ENCODE measurements at regions not wholly inside any gene's neighbourhood (a gene's known extent, or its start where the extent isn't known, plus 50 kb on each side); places are given as distances from the start of the nearest gene placed in this dataset.

GRCh38 chr11:33539751-33540150, 160.9 kb downstream of the C11orf91 start:
- Histone ChIP-seq H3K36me3 (no peaks in the 10 kb centered on the region), H3K4me1 (no peaks in the 10 kb centered on the region), H3K9me3 (no peaks in the 10 kb centered on the region), H3K27ac (no peak overlapping the region), H3K27me3 (no peaks in the 10 kb centered on the region), H3K4me3 (no peak overlapping the region)
- intact Hi-C loops (cut with DNase I; ENCODE audit: low total_unique reads): no loop called here
- DNase-seq: no peak
- no peak for TF ChIP-seq POLR2A (IDR thresholded peaks at IDR 0.05)
- TF ChIP-seq, protein P1, sequence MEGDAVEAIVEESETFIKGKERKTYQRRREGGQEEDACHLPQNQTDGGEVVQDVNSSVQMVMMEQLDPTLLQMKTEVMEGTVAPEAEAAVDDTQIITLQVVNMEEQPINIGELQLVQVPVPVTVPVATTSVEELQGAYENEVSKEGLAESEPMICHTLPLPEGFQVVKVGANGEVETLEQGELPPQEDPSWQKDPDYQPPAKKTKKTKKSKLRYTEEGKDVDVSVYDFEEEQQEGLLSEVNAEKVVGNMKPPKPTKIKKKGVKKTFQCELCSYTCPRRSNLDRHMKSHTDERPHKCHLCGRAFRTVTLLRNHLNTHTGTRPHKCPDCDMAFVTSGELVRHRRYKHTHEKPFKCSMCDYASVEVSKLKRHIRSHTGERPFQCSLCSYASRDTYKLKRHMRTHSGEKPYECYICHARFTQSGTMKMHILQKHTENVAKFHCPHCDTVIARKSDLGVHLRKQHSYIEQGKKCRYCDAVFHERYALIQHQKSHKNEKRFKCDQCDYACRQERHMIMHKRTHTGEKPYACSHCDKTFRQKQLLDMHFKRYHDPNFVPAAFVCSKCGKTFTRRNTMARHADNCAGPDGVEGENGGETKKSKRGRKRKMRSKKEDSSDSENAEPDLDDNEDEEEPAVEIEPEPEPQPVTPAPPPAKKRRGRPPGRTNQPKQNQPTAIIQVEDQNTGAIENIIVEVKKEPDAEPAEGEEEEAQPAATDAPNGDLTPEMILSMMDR (IDR thresholded peaks at IDR 0.05): no peak

DNA sequence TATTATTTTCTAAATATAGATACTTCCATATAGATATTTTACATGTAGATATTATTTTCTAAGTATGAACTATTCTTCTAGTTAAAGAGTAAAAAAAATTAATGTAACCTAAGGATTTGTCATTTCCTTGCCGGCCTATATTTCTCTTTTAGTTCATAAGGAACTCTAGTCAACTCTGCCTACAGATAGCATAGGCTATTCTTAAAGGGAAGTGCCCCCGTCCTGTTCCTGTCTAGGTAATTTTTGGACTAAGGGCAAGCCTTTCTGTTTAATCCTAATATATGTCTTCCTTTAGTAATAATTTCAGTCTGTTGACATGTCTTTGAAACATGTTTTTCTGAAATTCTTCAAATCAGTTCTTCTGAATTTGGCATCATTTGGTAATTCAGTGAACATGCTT, 161.9 kb downstream of the C11orf91 start:
- TF ChIP-seq POLR2A (IDR thresholded peaks at IDR 0.05): no peak
- TF ChIP-seq, protein P1 (IDR thresholded peaks at IDR 0.05): no peak
- Histone ChIP-seq H3K9me3 (no peaks in the 10 kb centered on the region), H3K36me3 (no peaks in the 10 kb centered on the region), H3K4me3 (no peak overlapping the region), H3K27me3 (no peaks in the 10 kb centered on the region), H3K4me1 (no peaks in the 10 kb centered on the region), H3K27ac (no peak overlapping the region)
- no peak for DNase-seq
- intact Hi-C loops (cut with DNase I; ENCODE audit: low total_unique reads): no loop called here

- Histone ChIP-seq H3K36me3 (no peaks in the 10 kb centered on the region), H3K9me3 (no peaks in the 10 kb centered on the region), H3K27me3 (no peaks in the 10 kb centered on the region), H3K27ac (no peak overlapping the region), H3K4me1 (no peaks in the 10 kb centered on the region), H3K4me3 (no peak overlapping the region)
- TF ChIP-seq, protein P1 (IDR thresholded peaks at IDR 0.05): no peak
- TF ChIP-seq POLR2A (IDR thresholded peaks at IDR 0.05): no peak
- no peak for DNase-seq
- intact Hi-C loops (cut with DNase I; ENCODE audit: low total_unique reads): no loop called here
Observed at GRCh38 chr11:33536178-33536577, 164.4 kb downstream of the C11orf91 start.

- no peak overlapping the region for H3K4me3 ChIP-seq
- intact Hi-C loops (cut with DNase I; ENCODE audit: low total_unique reads): no loop called here
- no peak for DNase-seq
- no peaks in the 10 kb centered on the region for H3K9me3 ChIP-seq
- no peaks in the 10 kb centered on the region for H3K4me1 ChIP-seq
- no peak for TF ChIP-seq POLR2A (IDR thresholded peaks at IDR 0.05)
- TF ChIP-seq, protein P1 (IDR thresholded peaks at IDR 0.05): no peak
- no peak overlapping the region for H3K27ac ChIP-seq
- no peaks in the 10 kb centered on the region for H3K27me3 ChIP-seq
- no peaks in the 10 kb centered on the region for H3K36me3 ChIP-seq
Observed at GRCh38 chr11:33534575-33534974, 166.1 kb downstream of the C11orf91 start.

GRCh38 chr11:33533386-33534052, 167.1 kb downstream of the C11orf91 start:
- H3K27me3 ChIP-seq: no peaks in the 10 kb centered on the region
- intact Hi-C loops (cut with DNase I; ENCODE audit: low total_unique reads): no loop called here
- no peaks in the 10 kb centered on the region for H3K4me1 ChIP-seq
- no peak for DNase-seq
- H3K9me3 ChIP-seq: no peaks in the 10 kb centered on the region
- H3K36me3 ChIP-seq: no peaks in the 10 kb centered on the region
- no peak overlapping the region for H3K4me3 ChIP-seq
- TF ChIP-seq POLR2A (IDR thresholded peaks at IDR 0.05): no peak
- TF ChIP-seq, protein P1 (IDR thresholded peaks at IDR 0.05): no peak
- H3K27ac ChIP-seq: no peak overlapping the region

Measured in uterus (tissue), 3 donors.